MG63 (cell line): ENCODE measurements at regions not wholly inside any gene's neighbourhood (a gene's known extent, or its start where the extent isn't known, plus 50 kb on each side); places are given as distances from the start of the nearest gene placed in this dataset.

Source experiments
- DNase-seq: peaks from one replicate; pipeline ENCODE4 v3.0.0-alpha.2; 2020
- H3K27me3 ChIP-seq: fragments of 250-450 bp; sonication (Bioruptor Pico); 2 replicates; pipeline ENCODE4 v1.5.1; 2020; ENCODE audit warnings: mild to moderate bottlenecking, moderate library complexity
- H3K36me3 ChIP-seq: fragments of 250-450 bp; sonication (Bioruptor Pico); 2 replicates; pipeline ENCODE4 v1.5.1; 2020; ENCODE audit warnings: mild to moderate bottlenecking, moderate library complexity
- H3K4me3 ChIP-seq: fragments of 250-450 bp; sonication (Bioruptor Pico); 2 replicates; pipeline ENCODE4 v1.5.1; 2020; ENCODE audit warnings: mild to moderate bottlenecking, moderate library complexity
- H3K9me3 ChIP-seq: fragments of 250-450 bp; sonication (Bioruptor Pico); 2 replicates; pipeline ENCODE4 v1.5.1; 2020; ENCODE audit warnings: mild to moderate bottlenecking, moderate library complexity

DNA sequence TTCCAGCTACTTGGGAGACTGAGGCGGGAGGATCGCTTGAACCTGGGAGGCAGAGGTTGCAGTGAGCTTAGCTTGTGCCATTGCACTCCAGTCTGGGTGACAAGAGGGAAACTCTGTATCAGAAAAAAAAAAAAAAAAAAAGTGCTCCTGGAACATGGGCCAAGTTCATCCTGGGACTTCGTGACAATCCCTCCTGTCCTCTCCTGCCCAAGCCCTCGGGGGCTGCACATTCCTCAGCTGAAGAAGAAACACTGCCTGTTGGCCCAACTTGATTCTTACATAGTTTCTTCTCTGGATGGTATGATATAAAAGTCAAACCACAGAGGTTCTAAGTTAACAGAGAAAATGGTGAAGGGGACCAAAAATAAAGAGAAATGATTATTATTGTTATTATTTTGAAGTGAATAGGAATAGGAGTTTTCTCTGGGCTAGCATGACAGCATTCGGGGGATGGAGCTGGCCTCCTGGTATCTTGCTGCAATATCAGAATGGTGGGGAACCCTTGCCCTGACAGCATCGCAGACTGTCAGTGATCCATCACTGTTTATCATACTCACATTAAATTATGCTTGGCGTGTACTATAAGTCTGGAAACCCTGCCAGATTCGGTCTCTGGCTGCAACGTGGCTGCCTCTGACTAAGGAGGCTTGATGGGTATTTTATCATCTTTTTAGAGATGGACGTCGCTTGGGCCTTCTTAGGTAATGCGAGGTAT lies 113.7 kb upstream of the OXGR1 start:
- Histone ChIP-seq H3K4me3 (no peak overlapping the region), H3K9me3 (no peaks in the 10 kb centered on the region), H3K27me3 (no peaks in the 10 kb centered on the region), H3K36me3 (no peaks in the 10 kb centered on the region)
- DNase-seq = peak; percentile 55

DNA sequence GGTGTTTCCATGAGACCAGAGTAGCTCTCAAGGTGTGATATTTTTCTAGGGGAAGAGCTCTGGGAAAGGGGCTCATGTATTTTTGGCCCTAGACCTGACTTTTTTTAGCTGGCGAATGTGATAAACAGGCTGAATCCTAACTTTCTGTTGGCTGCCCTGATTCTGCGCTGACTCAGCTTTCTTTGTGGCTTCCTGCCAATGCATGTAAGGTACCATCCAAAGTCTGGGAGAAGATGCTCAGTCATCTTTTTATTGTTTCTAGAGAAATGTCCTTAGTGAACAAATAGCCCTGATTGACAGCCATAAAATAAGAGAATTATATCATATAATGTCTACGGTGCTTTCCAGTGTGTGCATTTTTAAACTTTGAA lies 113.6 kb upstream of the MBNL2 start:
- Histone ChIP-seq H3K27me3 (no peaks in the 10 kb centered on the region), H3K4me3 (no peak overlapping the region), H3K36me3 (no peaks in the 10 kb centered on the region), H3K9me3 (no peaks in the 10 kb centered on the region)
- DNase-seq = peak; percentile 72

GRCh38 chr13:97109256-97109655 lies 112.9 kb upstream of the MBNL2 start:
- DNase-seq = no peak
- H3K4me3 ChIP-seq = no peak overlapping the region
- no peaks in the 10 kb centered on the region for H3K9me3 ChIP-seq
- H3K36me3 ChIP-seq = no peaks in the 10 kb centered on the region
- H3K27me3 ChIP-seq = no peaks in the 10 kb centered on the region

- Histone ChIP-seq H3K9me3 (no peaks in the 10 kb centered on the region), H3K36me3 (no peaks in the 10 kb centered on the region), H3K27me3 (no peaks in the 10 kb centered on the region), H3K4me3 (no peak overlapping the region)
- peak; percentile 84 for DNase-seq
Measured at GRCh38 chr13:97109841-97110492, 112.2 kb upstream of the MBNL2 start.

DNA sequence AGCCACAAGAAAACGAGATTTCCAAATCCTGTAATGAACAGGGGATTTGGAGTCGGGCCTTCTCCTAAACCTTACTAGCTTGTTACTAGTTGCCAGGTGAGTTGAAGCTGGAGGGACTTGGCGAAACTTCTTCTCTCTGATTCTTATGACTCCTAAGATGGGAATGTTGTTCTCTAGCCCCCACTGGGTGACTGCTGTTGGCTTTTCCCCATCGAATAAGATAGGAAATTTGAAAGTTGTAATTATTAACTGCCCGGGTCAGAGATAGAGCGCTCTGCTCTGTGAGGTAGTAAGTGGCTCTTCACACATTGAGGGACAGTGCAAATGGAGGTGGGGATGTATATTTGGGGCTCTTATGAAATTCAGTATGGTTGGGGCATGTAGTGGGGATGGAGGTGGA lies 111.2 kb upstream of the MBNL2 start:
- no peaks in the 10 kb centered on the region for H3K27me3 ChIP-seq
- DNase-seq = no peak
- H3K9me3 ChIP-seq = no peaks in the 10 kb centered on the region
- no peaks in the 10 kb centered on the region for H3K36me3 ChIP-seq
- H3K4me3 ChIP-seq = no peak overlapping the region

DNA sequence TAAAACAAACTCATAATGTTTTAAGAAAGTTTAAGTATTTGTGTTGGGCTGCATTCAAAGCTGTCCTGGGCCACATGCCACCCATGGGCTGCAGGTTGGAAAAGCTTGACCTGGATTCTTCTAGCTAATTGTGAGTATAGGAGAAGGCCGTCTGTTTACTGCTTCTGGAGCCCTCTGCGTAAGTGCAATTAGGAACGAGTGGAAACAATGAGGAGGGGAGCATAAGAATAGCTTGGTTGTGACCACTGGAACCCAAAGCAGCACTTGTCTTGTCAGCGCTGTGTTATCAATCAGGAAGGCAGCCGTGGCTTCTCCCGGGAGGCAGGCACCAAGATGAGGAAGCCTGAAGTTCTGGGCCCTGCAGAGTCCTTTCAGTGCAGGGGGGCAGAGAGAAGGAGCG lies 110.4 kb upstream of the MBNL2 start:
- Histone ChIP-seq H3K9me3 (no peaks in the 10 kb centered on the region), H3K36me3 (no peaks in the 10 kb centered on the region), H3K27me3 (no peaks in the 10 kb centered on the region), H3K4me3 (no peak overlapping the region)
- no peak for DNase-seq

DNA sequence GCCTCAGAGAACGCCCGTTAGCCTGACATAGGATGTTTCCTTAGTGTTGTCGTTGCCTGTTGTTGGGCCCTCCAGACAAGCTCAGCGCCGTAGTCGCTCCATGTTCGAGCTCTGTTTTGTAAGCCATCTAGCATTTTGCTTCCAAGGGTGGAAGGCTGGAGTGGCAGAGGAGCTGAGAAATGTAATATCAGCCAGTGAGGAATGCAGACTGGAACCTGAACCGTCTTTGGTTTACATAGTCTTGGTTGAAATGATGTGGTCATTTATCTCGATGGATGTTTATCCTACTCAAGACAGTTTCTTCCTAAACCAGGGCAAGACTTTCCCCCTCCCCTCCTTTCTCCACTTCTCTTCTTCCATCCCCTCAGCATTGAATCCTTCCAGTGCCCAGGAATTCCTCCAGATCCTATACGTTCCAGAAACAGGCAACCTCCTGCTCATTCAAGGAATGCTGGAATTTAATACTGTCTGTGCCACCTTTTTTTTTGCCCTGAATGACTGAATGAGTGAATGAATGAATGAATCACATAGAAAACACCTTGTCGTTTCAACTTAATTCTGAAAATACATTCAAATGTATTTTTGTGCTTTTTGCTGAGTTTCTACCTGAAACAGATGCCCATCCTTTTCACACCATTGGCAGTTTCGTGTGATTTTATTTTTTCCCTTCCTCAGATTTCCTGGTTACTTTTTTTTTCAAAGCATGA lies 109.5 kb upstream of the MBNL2 start:
- Histone ChIP-seq H3K9me3 (no peaks in the 10 kb centered on the region), H3K36me3 (no peaks in the 10 kb centered on the region), H3K4me3 (no peak overlapping the region), H3K27me3 (no peaks in the 10 kb centered on the region)
- no peak for DNase-seq

DNA sequence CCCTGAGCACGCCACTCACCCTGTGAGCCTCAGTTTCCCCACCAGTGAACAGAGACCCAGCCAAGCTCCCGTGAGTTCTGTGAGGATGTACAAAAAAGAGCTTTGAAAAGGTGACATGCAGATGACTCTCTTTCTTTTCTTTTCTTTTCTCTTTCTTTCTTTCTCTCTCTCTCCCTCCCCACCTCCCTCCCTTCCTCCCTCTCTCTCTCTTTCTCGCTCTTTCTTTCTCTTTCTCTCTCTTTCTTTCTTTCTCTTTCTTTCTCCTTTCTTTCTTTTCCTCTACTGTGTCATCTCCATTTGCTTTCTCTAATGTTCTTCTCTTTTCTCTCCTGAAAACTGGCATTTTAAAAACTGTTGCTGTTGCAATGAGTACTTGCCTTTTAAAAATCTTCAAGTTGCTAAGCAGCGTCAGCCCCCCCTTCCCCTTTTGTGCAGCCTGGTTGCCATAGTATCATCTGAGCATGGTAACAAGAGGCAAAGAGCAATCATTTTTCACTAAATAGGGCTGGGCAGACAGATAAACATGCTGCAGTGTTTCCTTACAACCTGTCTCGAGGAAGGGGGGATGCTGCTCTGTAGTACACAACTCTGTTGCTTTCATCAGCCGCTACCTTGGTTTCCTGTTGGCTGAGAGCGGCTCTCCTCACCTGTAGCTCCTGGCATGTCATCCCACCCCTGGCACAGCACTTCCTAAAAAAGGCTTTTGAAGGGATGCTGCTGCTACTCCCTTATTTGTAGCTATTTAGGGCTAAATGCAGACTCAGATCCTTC lies 108.7 kb upstream of the MBNL2 start:
- no peaks in the 10 kb centered on the region for H3K27me3 ChIP-seq
- no peak overlapping the region for H3K4me3 ChIP-seq
- no peak for DNase-seq
- no peaks in the 10 kb centered on the region for H3K9me3 ChIP-seq
- H3K36me3 ChIP-seq = no peaks in the 10 kb centered on the region

DNA sequence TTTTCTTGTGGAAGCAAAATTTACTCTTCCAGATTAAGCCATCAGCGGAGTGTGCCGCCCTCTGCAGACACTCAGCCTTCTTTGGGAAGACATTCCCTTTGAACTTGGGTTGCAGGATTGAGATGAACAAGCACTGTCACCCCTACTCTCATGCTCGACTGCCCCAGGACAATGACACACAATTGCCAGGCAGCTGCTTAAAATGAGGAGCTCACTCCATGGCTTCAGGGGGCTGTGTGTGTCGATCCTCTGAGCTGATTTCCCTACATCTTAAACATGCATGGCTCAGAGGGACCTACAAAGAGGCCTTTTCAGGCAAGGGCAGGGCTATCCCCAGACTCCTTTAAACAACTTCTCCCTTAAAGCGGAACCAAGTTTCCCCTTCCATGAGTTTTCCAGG lies 107.5 kb upstream of the MBNL2 start:
- Histone ChIP-seq H3K36me3 (no peaks in the 10 kb centered on the region), H3K27me3 (no peaks in the 10 kb centered on the region), H3K4me3 (no peak overlapping the region), H3K9me3 (no peaks in the 10 kb centered on the region)
- DNase-seq = no peak

- no peaks in the 10 kb centered on the region for H3K36me3 ChIP-seq
- no peak overlapping the region for H3K4me3 ChIP-seq
- no peaks in the 10 kb centered on the region for H3K9me3 ChIP-seq
- no peaks in the 10 kb centered on the region for H3K27me3 ChIP-seq
- DNase-seq = peak; percentile 28
Measured at GRCh38 chr13:97116754-97117153, 105.4 kb upstream of the MBNL2 start.

GRCh38 chr13:97117388-97117910 lies 104.7 kb upstream of the MBNL2 start:
- Histone ChIP-seq H3K9me3 (no peaks in the 10 kb centered on the region), H3K36me3 (no peaks in the 10 kb centered on the region), H3K27me3 (no peaks in the 10 kb centered on the region), H3K4me3 (no peak overlapping the region)
- DNase-seq = no peak

DNA sequence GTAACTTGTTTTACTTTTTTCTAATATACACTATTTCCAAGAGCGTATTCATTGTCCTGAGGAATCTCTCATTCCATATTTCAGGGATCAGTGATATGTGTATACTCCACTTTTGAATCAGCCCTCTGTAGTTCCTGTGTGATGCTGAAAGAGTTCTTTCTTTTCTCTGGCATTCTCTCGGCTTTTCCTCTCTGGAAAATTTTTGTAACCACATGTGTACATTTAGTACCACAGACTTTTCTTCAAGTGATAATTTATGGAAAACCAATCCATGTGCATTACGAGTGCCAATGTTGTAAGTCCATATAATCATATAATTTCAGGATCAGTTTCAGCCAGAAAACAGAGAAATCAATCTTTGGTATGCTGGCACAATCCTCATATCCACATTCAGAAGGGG lies 102.2 kb upstream of the MBNL2 start:
- no peaks in the 10 kb centered on the region for H3K36me3 ChIP-seq
- H3K27me3 ChIP-seq = no peaks in the 10 kb centered on the region
- H3K4me3 ChIP-seq = no peak overlapping the region
- no peaks in the 10 kb centered on the region for H3K9me3 ChIP-seq
- no peak for DNase-seq

DNA sequence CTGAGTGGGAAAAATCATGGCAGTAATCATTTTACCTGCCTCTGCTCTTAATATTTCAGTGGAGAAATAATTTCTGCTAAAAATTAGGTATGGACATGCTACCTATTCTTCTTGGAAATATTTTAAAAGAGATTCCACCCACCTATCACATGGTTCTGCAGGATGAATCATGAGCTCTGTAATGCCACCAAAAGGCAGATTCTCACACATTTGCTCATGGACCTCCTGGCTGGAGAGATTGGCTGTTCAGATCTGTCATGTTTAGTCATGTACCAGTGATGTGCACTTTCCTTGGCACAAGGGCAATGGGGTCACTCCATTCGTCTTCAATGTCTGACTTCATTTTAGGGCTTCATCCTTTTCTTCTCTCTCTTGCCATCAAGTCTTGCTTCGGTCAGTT lies 101.8 kb upstream of the MBNL2 start:
- no peaks in the 10 kb centered on the region for H3K36me3 ChIP-seq
- no peaks in the 10 kb centered on the region for H3K27me3 ChIP-seq
- peak; percentile 44 for DNase-seq
- H3K9me3 ChIP-seq = no peaks in the 10 kb centered on the region
- H3K4me3 ChIP-seq = no peak overlapping the region

- H3K27me3 ChIP-seq = no peaks in the 10 kb centered on the region
- H3K36me3 ChIP-seq = no peaks in the 10 kb centered on the region
- DNase-seq = no peak
- no peaks in the 10 kb centered on the region for H3K9me3 ChIP-seq
- no peak overlapping the region for H3K4me3 ChIP-seq
Measured at GRCh38 chr13:97120976-97121375, 101.2 kb upstream of the MBNL2 start.

GRCh38 chr13:97121894-97122293 lies 100.2 kb upstream of the MBNL2 start:
- no peak for DNase-seq
- Histone ChIP-seq H3K36me3 (no peaks in the 10 kb centered on the region), H3K9me3 (no peaks in the 10 kb centered on the region), H3K4me3 (no peak overlapping the region), H3K27me3 (no peaks in the 10 kb centered on the region)

DNA sequence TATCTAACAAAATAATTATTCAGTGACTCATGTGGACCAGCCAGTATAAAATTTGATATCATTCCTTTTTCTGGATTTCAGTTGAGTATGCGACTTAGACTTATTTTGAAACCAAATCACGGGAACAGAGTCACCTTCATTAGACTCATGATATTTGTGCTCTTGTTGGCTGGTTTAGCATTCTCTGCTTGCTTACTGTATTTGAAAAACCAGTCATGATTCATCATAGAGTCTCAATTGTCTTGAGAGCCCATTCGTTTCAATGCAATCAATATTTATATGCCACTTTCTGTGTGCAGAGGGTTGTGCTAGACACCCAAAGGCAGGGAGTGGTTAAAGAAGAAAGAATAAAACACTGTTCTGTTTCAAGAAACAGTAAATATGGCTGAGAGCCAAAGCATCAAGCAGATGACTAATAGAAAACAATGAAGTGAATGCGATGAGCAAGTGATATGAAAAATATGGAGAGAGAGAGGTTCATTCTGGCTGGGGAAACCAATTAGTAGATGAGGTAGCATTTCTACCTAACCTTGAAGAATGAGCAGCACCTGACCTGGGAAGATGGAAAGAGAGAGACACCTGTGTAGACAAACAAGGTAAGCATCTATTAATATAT lies 99.6 kb upstream of the MBNL2 start:
- H3K27me3 ChIP-seq = no peaks in the 10 kb centered on the region
- H3K9me3 ChIP-seq = no peaks in the 10 kb centered on the region
- no peak overlapping the region for H3K4me3 ChIP-seq
- no peaks in the 10 kb centered on the region for H3K36me3 ChIP-seq
- no peak for DNase-seq

DNA sequence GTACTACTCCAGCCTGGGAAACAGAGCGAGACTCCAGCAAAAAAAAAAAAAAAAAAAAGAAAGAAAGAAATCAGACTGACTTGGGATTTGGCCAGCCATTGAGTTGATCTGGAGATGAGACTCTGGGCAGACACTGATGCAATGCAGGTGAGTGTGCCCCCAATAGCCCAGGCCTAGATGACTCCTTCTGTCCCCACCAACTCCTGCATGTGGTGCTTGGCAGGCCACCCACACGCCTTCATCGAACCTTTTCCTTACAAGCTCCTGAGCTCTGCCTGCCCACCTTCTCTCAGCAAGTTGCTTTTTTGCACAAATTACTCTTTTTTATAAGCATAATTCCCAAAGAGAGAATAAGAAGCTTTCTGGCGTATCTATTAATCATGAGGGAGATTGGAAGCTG lies 97.9 kb upstream of the MBNL2 start:
- Histone ChIP-seq H3K9me3 (no peaks in the 10 kb centered on the region), H3K4me3 (no peak overlapping the region), H3K36me3 (no peaks in the 10 kb centered on the region), H3K27me3 (no peaks in the 10 kb centered on the region)
- no peak for DNase-seq
